Tibial nerve (tissue), 4 donors: ENCODE measurements at regions not wholly inside any gene's neighbourhood (a gene's known extent, or its start where the extent isn't known, plus 50 kb on each side); places are given as distances from the start of the nearest gene placed in this dataset.

ENCODE experiments used
- DNase-seq, 2 donors: peaks; one replicate each; pipeline ENCODE4 v3.0.0-alpha.2; 2019; ENCODE audit warnings: low spot score in 2 of 2
- H3K27ac ChIP-seq, 4 donors: fragments of 200-600 bp; sonication (generic) in 3 of 4; one replicate each; pipeline ENCODE4 v1.5.1; 2017 to 2019; ENCODE audit warnings: mild to moderate bottlenecking in 1 of 4
- H3K27me3 ChIP-seq, 2 donors: fragments of 200-600 bp; sonication (generic) in 1 of 2; one replicate each; pipeline versions ENCODE4 v1.5.1 to v1.6.0; 2017 to 2019
- H3K36me3 ChIP-seq, 3 donors: fragments of 200-600 bp; sonication (generic); one replicate each; pipeline ENCODE4 v1.5.1; 2018 to 2019
- H3K4me1 ChIP-seq, 4 donors: fragments of 200-600 bp; sonication (generic) in 3 of 4; one replicate each; pipeline ENCODE4 v1.5.1; 2017 to 2019
- H3K4me3 ChIP-seq, 4 donors: fragments of 200-600 bp; sonication (generic) in 3 of 4; one replicate each; pipeline ENCODE4 v1.5.1; 2017 to 2019; ENCODE audit warnings: mild to moderate bottlenecking in 1 of 4, moderate library complexity in 1 of 4
- H3K9me3 ChIP-seq, 4 donors: fragments of 200-600 bp; sonication (generic) in 3 of 4; one replicate each; pipeline ENCODE4 v1.5.1; 2017 to 2019
- CTCF ChIP-seq, 5 experiments: fragments of 200-600 bp in 3 of 5; fragments of 450-650 bp in 2 of 5; sonication (generic) in 3 of 5; IDR thresholded peaks; one replicate each; pipeline ENCODE4 v1.5.1; 2016 to 2019; ENCODE audit warnings: antibody characterized with exemption in 5 of 5, mild to moderate bottlenecking in 3 of 5, moderate library complexity in 2 of 5
- EP300 ChIP-seq, 2 donors: sonication (generic); formaldehyde crosslinking; IDR thresholded peaks; one replicate each; pipeline ENCODE4 v1.6.1; 2017; ENCODE audit warnings: antibody characterized with exemption in 2 of 2, mild to moderate bottlenecking in 1 of 2
- POLR2A ChIP-seq, 2 donors: fragments of 450-650 bp; IDR thresholded peaks; one replicate each; pipeline ENCODE4 v1.6.1; 2017; ENCODE audit warnings: antibody characterized with exemption in 2 of 2, mild to moderate bottlenecking in 2 of 2, moderate library complexity in 2 of 2
- WGBS, 2 donors: methylation state at CpG; one replicate each; pipeline ENCODE4 v1.1.5; 2018; 5-methylcytosine and 5-hydroxymethylcytosine counted together

DNA sequence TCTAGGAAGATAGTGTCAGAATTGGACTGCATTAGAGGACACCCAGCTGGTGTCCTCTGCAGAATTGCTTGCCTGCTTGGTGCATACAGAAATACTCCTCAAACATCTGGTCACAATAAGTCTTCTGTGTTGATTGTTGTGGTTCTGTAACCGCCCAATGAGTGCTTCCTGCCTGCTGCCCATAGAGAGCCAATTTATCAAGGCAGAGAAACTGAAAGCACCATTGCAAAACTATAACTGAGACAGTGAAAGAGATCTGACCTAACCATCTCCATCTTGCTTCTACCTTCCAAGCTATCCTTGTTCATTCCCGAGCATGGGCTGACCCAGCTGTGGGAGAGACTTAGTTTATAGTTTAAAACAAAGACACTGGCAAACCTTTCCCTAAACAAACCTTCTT, 462.4 kb upstream of the RGS18 start:
- no peak for TF ChIP-seq CTCF (IDR thresholded peaks at IDR 0.05)
- TF ChIP-seq EP300 (IDR thresholded peaks at IDR 0.05): no peak
- no peak for TF ChIP-seq POLR2A (IDR thresholded peaks at IDR 0.05)
- Histone ChIP-seq H3K27ac (no peak overlapping the region), H3K36me3 (no peaks in the 10 kb centered on the region), H3K9me3 (no peaks in the 10 kb centered on the region), H3K4me3 (no peak overlapping the region), H3K4me1 (no peaks in the 10 kb centered on the region), H3K27me3 (no peaks in the 10 kb centered on the region)
- 20 to 27% methylated on average over 2 of the region's 2 CpGs for WGBS, 2 donors
- no peak for DNase-seq

GRCh38 chr1:191696354-191696753, 461.9 kb upstream of the RGS18 start:
- DNase-seq: no peak
- Histone ChIP-seq H3K4me3 (no peak overlapping the region), H3K27ac (no peak overlapping the region), H3K4me1 (no peaks in the 10 kb centered on the region), H3K36me3 (no peaks in the 10 kb centered on the region), H3K9me3 (no peaks in the 10 kb centered on the region), H3K27me3 (no peaks in the 10 kb centered on the region)
- no peak for TF ChIP-seq EP300 (IDR thresholded peaks at IDR 0.05)
- no peak for TF ChIP-seq CTCF (IDR thresholded peaks at IDR 0.05)
- no peak for TF ChIP-seq POLR2A (IDR thresholded peaks at IDR 0.05)
- WGBS, 2 donors: 79 to 89% methylated on average over 3 of the region's 3 CpGs

- no peak for TF ChIP-seq EP300 (IDR thresholded peaks at IDR 0.05)
- no peak for TF ChIP-seq POLR2A (IDR thresholded peaks at IDR 0.05)
- TF ChIP-seq CTCF (IDR thresholded peaks at IDR 0.05): no peak
- no peaks in the 10 kb centered on the region for H3K27me3 ChIP-seq
- H3K4me3 ChIP-seq: no peak overlapping the region
Observed at GRCh38 chr1:191697556-191697955, 460.7 kb upstream of the RGS18 start.

GRCh38 chr1:191698246-191698645, 460.0 kb upstream of the RGS18 start:
- no peaks in the 10 kb centered on the region for H3K27me3 ChIP-seq

More at GRCh38 chr1:191697556-191697955, 460.7 kb upstream of the RGS18 start:
- H3K4me1 ChIP-seq: no peaks in the 10 kb centered on the region
- H3K9me3 ChIP-seq: no peaks in the 10 kb centered on the region
- no peak overlapping the region for H3K27ac ChIP-seq
- no peak for DNase-seq
- H3K36me3 ChIP-seq: no peaks in the 10 kb centered on the region

GRCh38 chr1:191699343-191699742, 458.9 kb upstream of the RGS18 start:
- no peak for TF ChIP-seq CTCF (IDR thresholded peaks at IDR 0.05)
- no peak for TF ChIP-seq POLR2A (IDR thresholded peaks at IDR 0.05)
- no peak for TF ChIP-seq EP300 (IDR thresholded peaks at IDR 0.05)
- 90 to 92% methylated on average over 1 of the region's 1 CpG for WGBS, 2 donors

More at GRCh38 chr1:191698246-191698645, 460.0 kb upstream of the RGS18 start:
- 51% methylated on average over 1 of the region's 1 CpG for WGBS, 2 donors
- Histone ChIP-seq H3K27ac (no peak overlapping the region), H3K4me1 (no peaks in the 10 kb centered on the region), H3K36me3 (no peaks in the 10 kb centered on the region), H3K9me3 (no peaks in the 10 kb centered on the region), H3K4me3 (no peak overlapping the region)
- no peak for DNase-seq
- TF ChIP-seq EP300 (IDR thresholded peaks at IDR 0.05) (no peak), CTCF (IDR thresholded peaks at IDR 0.05) (no peak), POLR2A (IDR thresholded peaks at IDR 0.05) (no peak)

More at GRCh38 chr1:191699343-191699742, 458.9 kb upstream of the RGS18 start:
- Histone ChIP-seq H3K9me3 (no peaks in the 10 kb centered on the region), H3K4me3 (no peak overlapping the region), H3K36me3 (no peaks in the 10 kb centered on the region), H3K4me1 (no peaks in the 10 kb centered on the region), H3K27ac (no peak overlapping the region), H3K27me3 (no peaks in the 10 kb centered on the region)
- no peak for DNase-seq
